CD4-positive, CD25-positive, alpha-beta regulatory T cell (primary cell): ENCODE measurements at regions not wholly inside any gene's neighbourhood (a gene's known extent, or its start where the extent isn't known, plus 50 kb on each side); places are given as distances from the start of the nearest gene placed in this dataset.
A peak's percentile ranks its signal among the peaks of the same experiment; 100 is the strongest.

ENCODE experiments used
- ATAC-seq, 2 donors: fragments of 150-1000 bp; cut with Tn5 transposase; one replicate each; pipeline ENCODE4 v1.10.0; 2021; ENCODE audit warnings: low read depth in 2 of 2, moderate number of reproducible peaks in 2 of 2, moderate library complexity in 1 of 2
- DNase-seq, 3 donors: peaks; one replicate each; pipeline versions ENCODE4 v3.0.0 to v3.0.0-alpha.2; 2012 to 2022; ENCODE audit warnings: mixed read lengths in 1 of 3
- H3K27ac ChIP-seq: one replicate; pipeline ENCODE4 v1.7.0; 2013; ENCODE audit warnings: mild to moderate bottlenecking, low read length; ENCODE audit not compliant: insufficient read depth, poor library complexity, severe bottlenecking
- H3K27me3 ChIP-seq: one replicate; pipeline ENCODE4 v1.7.0; 2013; ENCODE audit warnings: low read length; ENCODE audit not compliant: control insufficient read depth, insufficient read depth
- H3K36me3 ChIP-seq: one replicate; pipeline ENCODE4 v1.7.0; 2013; ENCODE audit warnings: mild to moderate bottlenecking, low read length, moderate library complexity; ENCODE audit not compliant: control insufficient read depth, insufficient read depth
- H3K4me1 ChIP-seq: 2 replicates; pipeline ENCODE4 v1.7.0; 2013; ENCODE audit warnings: mild to moderate bottlenecking, low read length; ENCODE audit not compliant: insufficient read depth, control insufficient read depth, poor library complexity, severe bottlenecking
- H3K4me3 ChIP-seq: one replicate; pipeline ENCODE4 v1.7.0; 2013; ENCODE audit warnings: low read depth, mild to moderate bottlenecking, low read length, moderate library complexity
- H3K9me3 ChIP-seq, 2 experiments: 1 replicate in 1 of 2; 2 replicates in 1 of 2; pipeline ENCODE4 v1.7.0; 2013; ENCODE audit warnings: low read length in 2 of 2, mild to moderate bottlenecking in 1 of 2, moderate library complexity in 1 of 2; ENCODE audit not compliant: control insufficient read depth in 2 of 2
- H3K27ac Mint-ChIP-seq, 3 donors: one replicate each; pipeline ENCODE4 v1.8.0; 2020 to 2022; ENCODE audit warnings: mild to moderate bottlenecking in 3 of 3, mixed read lengths in 3 of 3, moderate library complexity in 2 of 3
- H3K27me3 Mint-ChIP-seq: one replicate; pipeline ENCODE4 v1.8.0; 2022; ENCODE audit warnings: mild to moderate bottlenecking, mixed read lengths
- H3K36me3 Mint-ChIP-seq: one replicate; pipeline ENCODE4 v1.8.0; 2020; ENCODE audit warnings: mixed read lengths
- H3K4me1 Mint-ChIP-seq, 4 donors: one replicate each; pipeline ENCODE4 v1.8.0; 2020 to 2022; ENCODE audit warnings: mixed read lengths in 4 of 4, mild to moderate bottlenecking in 1 of 4
- H3K4me3 Mint-ChIP-seq, 4 donors: one replicate each; pipeline ENCODE4 v1.8.0; 2020 to 2022; ENCODE audit warnings: mild to moderate bottlenecking in 4 of 4, mixed read lengths in 4 of 4, moderate library complexity in 3 of 4
- H3K9me3 Mint-ChIP-seq, 7 donors: one replicate each; pipeline ENCODE4 v1.8.0; 2020 to 2022; ENCODE audit warnings: mixed read lengths in 7 of 7, mild to moderate bottlenecking in 3 of 7, moderate library complexity in 2 of 7

GRCh38 chr14:98665007-98665406 lies 607.0 kb downstream of the BCL11B start:
- peak overlapping the region in 1 of 3 donors; percentile 85 for H3K27ac Mint-ChIP-seq
- peaks cover 35% of the 10 kb centered on the region for H3K27me3 Mint-ChIP-seq

GRCh38 chr14:98666545-98666944 lies 605.5 kb downstream of the BCL11B start:
- Histone ChIP-seq H3K27me3 (peaks cover 14% of the 10 kb centered on the region), H3K4me1 (no peaks in the 10 kb centered on the region), H3K9me3 (no peaks in the 10 kb centered on the region), H3K36me3 (no peaks in the 10 kb centered on the region), H3K4me3 (no peak overlapping the region), H3K27ac (no peak overlapping the region)
- DNase-seq: no peak
- H3K4me1 Mint-ChIP-seq: peaks cover 0 to 6% (median 0%) of the 10 kb centered on the region in 4 donors
- no peak for ATAC-seq
- H3K4me3 Mint-ChIP-seq: no peak overlapping the region
- peaks cover 47% of the 10 kb centered on the region for H3K27me3 Mint-ChIP-seq
- H3K36me3 Mint-ChIP-seq: no peaks in the 10 kb centered on the region
- H3K27ac Mint-ChIP-seq: no peak overlapping the region
- no peaks in the 10 kb centered on the region for H3K9me3 Mint-ChIP-seq

More at GRCh38 chr14:98665007-98665406, 607.0 kb downstream of the BCL11B start:
- H3K9me3 Mint-ChIP-seq: no peaks in the 10 kb centered on the region
- Histone ChIP-seq H3K27me3 (peaks cover 7% of the 10 kb centered on the region), H3K27ac (no peak overlapping the region), H3K36me3 (no peaks in the 10 kb centered on the region), H3K4me1 (no peaks in the 10 kb centered on the region), H3K9me3 (no peaks in the 10 kb centered on the region), H3K4me3 (no peak overlapping the region)
- no peak overlapping the region for H3K4me3 Mint-ChIP-seq
- ATAC-seq: no peak
- peaks cover 0 to 6% (median 0%) of the 10 kb centered on the region in 4 donors for H3K4me1 Mint-ChIP-seq
- DNase-seq: peak in 1 of 3 donors; percentile 22
- no peaks in the 10 kb centered on the region for H3K36me3 Mint-ChIP-seq

- Mint-ChIP-seq H3K9me3 (peaks cover 0 to 5% (median 1%) of the 10 kb centered on the region in 7 donors), H3K4me1 (peaks cover 0 to 3% (median 0%) of the 10 kb centered on the region in 4 donors), H3K36me3 (peaks cover 4% of the 10 kb centered on the region), H3K4me3 (no peak overlapping the region), H3K27ac (no peak overlapping the region), H3K27me3 (peaks cover 9% of the 10 kb centered on the region)
- Histone ChIP-seq H3K36me3 (no peaks in the 10 kb centered on the region), H3K4me3 (no peak overlapping the region), H3K4me1 (no peaks in the 10 kb centered on the region), H3K9me3 (peaks cover 0 to 3% of the 10 kb centered on the region in 2 experiments), H3K27me3 (peaks cover 2% of the 10 kb centered on the region), H3K27ac (no peak overlapping the region)
- DNase-seq: no peak
- ATAC-seq: no peak
Observed at GRCh38 chr14:98682033-98682432, 590.0 kb downstream of the BCL11B start.

GRCh38 chr14:98682726-98683125 lies 589.3 kb downstream of the BCL11B start:
- no peak for ATAC-seq
- H3K36me3 ChIP-seq: no peaks in the 10 kb centered on the region
- no peak overlapping the region for H3K4me3 Mint-ChIP-seq
- peaks cover 4% of the 10 kb centered on the region for H3K36me3 Mint-ChIP-seq
- peaks cover 0 to 3% (median 0%) of the 10 kb centered on the region in 4 donors for H3K4me1 Mint-ChIP-seq
- H3K27me3 ChIP-seq: peaks cover 2% of the 10 kb centered on the region
- no peak for DNase-seq
- H3K9me3 Mint-ChIP-seq: peaks cover 0 to 5% (median 0%) of the 10 kb centered on the region in 7 donors
- H3K4me1 ChIP-seq: no peaks in the 10 kb centered on the region
- peaks cover 9% of the 10 kb centered on the region for H3K27me3 Mint-ChIP-seq
- no peak overlapping the region for H3K27ac ChIP-seq
- no peak overlapping the region for H3K4me3 ChIP-seq
- peak overlapping the region in 1 of 3 donors; percentile 25 for H3K27ac Mint-ChIP-seq
- H3K9me3 ChIP-seq: peaks cover 0 to 3% of the 10 kb centered on the region in 2 experiments

GRCh38 chr14:98684468-98684867 lies 587.5 kb downstream of the BCL11B start:
- no peak overlapping the region for H3K4me3 ChIP-seq
- no peaks in the 10 kb centered on the region for H3K27me3 ChIP-seq
- Mint-ChIP-seq H3K4me3 (no peak overlapping the region), H3K9me3 (peaks cover 0 to 1% (median 0%) of the 10 kb centered on the region in 7 donors), H3K27me3 (peaks cover 8% of the 10 kb centered on the region), H3K27ac (no peak overlapping the region), H3K4me1 (peaks cover 0 to 3% (median 0%) of the 10 kb centered on the region in 4 donors), H3K36me3 (peaks cover 4% of the 10 kb centered on the region)
- H3K36me3 ChIP-seq: no peaks in the 10 kb centered on the region
- H3K27ac ChIP-seq: no peak overlapping the region
- no peaks in the 10 kb centered on the region for H3K4me1 ChIP-seq
- no peak for ATAC-seq
- no peak for DNase-seq
- no peaks in the 10 kb centered on the region for H3K9me3 ChIP-seq

- H3K36me3 ChIP-seq: no peaks in the 10 kb centered on the region
- peaks cover 0 to 3% (median 0%) of the 10 kb centered on the region in 4 donors for H3K4me1 Mint-ChIP-seq
- H3K9me3 Mint-ChIP-seq: peaks cover 0 to 1% (median 0%) of the 10 kb centered on the region in 7 donors
- DNase-seq (no peak), ATAC-seq (no peak)
- no peaks in the 10 kb centered on the region for H3K9me3 ChIP-seq
- no peaks in the 10 kb centered on the region for H3K4me1 ChIP-seq
- no peak overlapping the region for H3K27ac ChIP-seq
- H3K4me3 Mint-ChIP-seq: no peak overlapping the region
- no peak overlapping the region for H3K4me3 ChIP-seq
- peaks cover 4% of the 10 kb centered on the region for H3K36me3 Mint-ChIP-seq
- H3K27me3 Mint-ChIP-seq: peaks cover 4% of the 10 kb centered on the region
- no peaks in the 10 kb centered on the region for H3K27me3 ChIP-seq
- no peak overlapping the region for H3K27ac Mint-ChIP-seq
Observed at GRCh38 chr14:98685725-98686124, 586.3 kb downstream of the BCL11B start.

- H3K27me3 ChIP-seq: no peaks in the 10 kb centered on the region
- no peaks in the 10 kb centered on the region for H3K36me3 ChIP-seq
- DNase-seq (no peak), ATAC-seq (no peak)
- H3K27ac Mint-ChIP-seq: peak overlapping the region in 1 of 3 donors; percentile 44
- peaks cover 0 to 1% (median 0%) of the 10 kb centered on the region in 7 donors for H3K9me3 Mint-ChIP-seq
- no peaks in the 10 kb centered on the region for H3K36me3 Mint-ChIP-seq
- no peaks in the 10 kb centered on the region for H3K9me3 ChIP-seq
- H3K4me3 Mint-ChIP-seq: no peak overlapping the region
- H3K4me1 ChIP-seq: no peaks in the 10 kb centered on the region
- no peak overlapping the region for H3K4me3 ChIP-seq
- H3K4me1 Mint-ChIP-seq: peaks cover 0 to 3% (median 0%) of the 10 kb centered on the region in 4 donors
- H3K27ac ChIP-seq: no peak overlapping the region
- H3K27me3 Mint-ChIP-seq: peaks cover 4% of the 10 kb centered on the region
Observed at GRCh38 chr14:98688446-98688845, 583.6 kb downstream of the BCL11B start.

- H3K36me3 ChIP-seq: no peaks in the 10 kb centered on the region
- H3K27ac Mint-ChIP-seq: peak overlapping the region in 1 of 3 donors; percentile 36
- ATAC-seq: no peak
- peaks cover 4% of the 10 kb centered on the region for H3K27me3 Mint-ChIP-seq
- no peaks in the 10 kb centered on the region for H3K9me3 ChIP-seq
- no peaks in the 10 kb centered on the region for H3K27me3 ChIP-seq
- H3K27ac ChIP-seq: no peak overlapping the region
- H3K36me3 Mint-ChIP-seq: no peaks in the 10 kb centered on the region
- no peaks in the 10 kb centered on the region for H3K4me1 ChIP-seq
- DNase-seq: no peak
- peaks cover 0 to 3% (median 0%) of the 10 kb centered on the region in 4 donors for H3K4me1 Mint-ChIP-seq
- H3K4me3 Mint-ChIP-seq: no peak overlapping the region
- H3K9me3 Mint-ChIP-seq: peaks cover 0 to 1% (median 0%) of the 10 kb centered on the region in 7 donors
- H3K4me3 ChIP-seq: no peak overlapping the region
Observed at GRCh38 chr14:98689951-98690350, 582.0 kb downstream of the BCL11B start.
